ENCODE measurements at regions not wholly inside any gene's neighbourhood (a gene's known extent, or its start where the extent isn't known, plus 50 kb on each side); places are given as distances from the start of the nearest gene placed in this dataset.

- no peak for TF ChIP-seq ATF3 (IDR thresholded peaks at IDR 0.05; ENCODE audit: insufficient read depth, low read depth, low read length)
- no peak for TF ChIP-seq USF2 (IDR thresholded peaks at IDR 0.05; ENCODE audit: low read length)
These were observed 219.6 kb upstream of the GPR26 start (continued) for GRCh38 chr10:123446449-123447156.

Measured in H1 (cell line).